ENCODE measurements at regions not wholly inside any gene's neighbourhood (a gene's known extent, or its start where the extent isn't known, plus 50 kb on each side); places are given as distances from the start of the nearest gene placed in this dataset.

GRCh38 chr17:73801455-73802100 is 157.3 kb upstream of the SDK2 start:
- TF ChIP-seq CTCF (IDR thresholded peaks at IDR 0.05; ENCODE audit: poor library complexity, severe bottlenecking) = no peak
- TF ChIP-seq MXI1 (conservative IDR thresholded peaks at IDR 0.05; ENCODE audit: poor library complexity, severe bottlenecking) = no peak

Measured in neural cell (in vitro differentiated cells).